ENCODE measurements at regions not wholly inside any gene's neighbourhood (a gene's known extent, or its start where the extent isn't known, plus 50 kb on each side); places are given as distances from the start of the nearest gene placed in this dataset.
A peak's percentile ranks its signal among the peaks of the same experiment; 100 is the strongest.
"Not testable (repeated sequence)": the region's sequence is repeated elsewhere in the genome, so short reads cannot be mapped to it uniquely, and the experiment has no call there.

DNA sequence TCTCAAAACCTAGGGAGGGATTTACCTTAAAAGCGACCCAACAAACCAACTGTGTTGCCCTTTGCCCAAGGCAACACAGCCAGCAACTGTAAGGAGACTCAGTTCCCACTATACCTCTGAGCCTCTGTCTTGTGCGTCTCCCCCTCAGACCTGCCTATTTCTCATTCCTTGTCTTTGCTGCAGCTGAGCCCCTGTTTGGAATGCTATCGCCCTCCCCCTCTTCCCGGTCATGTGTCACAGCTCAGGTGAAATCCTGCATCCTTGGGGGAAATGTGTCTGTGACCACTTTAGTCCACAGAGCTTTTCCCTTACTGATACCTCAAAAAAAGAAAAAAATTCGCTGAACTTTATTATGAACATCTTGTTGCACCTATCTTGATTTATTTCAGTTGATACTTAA lies 52.0 kb upstream of the LRIG1 start:
- no peak for DNase-seq

DNA sequence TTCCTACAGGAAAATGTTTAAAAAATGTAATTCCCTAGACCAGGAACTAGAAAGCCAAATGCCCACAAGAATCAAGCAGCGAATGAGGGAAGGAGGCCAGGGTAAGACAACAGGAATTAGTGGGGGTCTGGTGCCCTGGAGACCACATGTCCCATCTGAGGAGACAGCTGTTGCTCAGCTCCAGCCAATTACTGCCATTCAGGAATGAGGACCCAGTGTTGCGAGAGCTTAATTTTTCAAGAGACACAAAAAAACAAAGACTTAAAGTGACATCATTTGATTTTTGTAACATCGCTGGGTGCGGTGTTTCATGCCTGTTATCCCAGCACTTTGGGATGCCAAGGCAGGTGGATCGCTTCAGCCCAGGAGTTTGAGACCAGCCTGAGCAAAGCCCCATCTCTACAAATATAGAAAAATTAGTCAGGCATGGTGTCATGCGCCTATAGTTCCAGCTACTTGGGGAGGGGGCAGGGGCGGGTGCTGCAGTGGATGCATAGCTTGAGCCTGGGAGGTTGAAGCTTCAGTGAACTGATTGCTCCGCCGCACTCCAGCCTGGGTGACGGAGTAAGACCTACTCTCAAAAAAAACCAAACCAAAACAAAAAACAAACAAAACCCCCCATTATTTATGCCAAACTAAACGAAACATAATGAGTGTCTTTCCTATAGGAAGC lies 52.8 kb upstream of the LRIG1 start:
- no peak for DNase-seq

DNA sequence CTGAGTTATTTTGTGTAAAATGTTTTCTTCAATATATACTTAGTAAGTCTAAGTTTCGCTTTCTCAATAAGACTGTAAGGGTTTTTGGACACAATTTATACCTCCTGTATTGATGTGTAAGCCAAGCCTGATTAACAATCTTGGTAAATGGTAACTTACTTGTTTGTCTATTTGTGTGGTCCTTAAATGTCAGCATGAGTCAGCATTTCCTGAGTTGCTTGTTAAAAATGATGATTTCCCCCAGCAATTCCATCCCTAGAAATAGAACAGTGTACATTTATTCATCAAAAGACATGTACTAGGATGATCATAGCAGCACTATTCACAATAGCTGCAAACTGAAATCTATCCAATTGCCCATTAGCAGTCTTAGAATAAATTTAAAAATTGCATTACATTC lies 53.4 kb upstream of the LRIG1 start:
- DNase-seq, result no peak

DNA sequence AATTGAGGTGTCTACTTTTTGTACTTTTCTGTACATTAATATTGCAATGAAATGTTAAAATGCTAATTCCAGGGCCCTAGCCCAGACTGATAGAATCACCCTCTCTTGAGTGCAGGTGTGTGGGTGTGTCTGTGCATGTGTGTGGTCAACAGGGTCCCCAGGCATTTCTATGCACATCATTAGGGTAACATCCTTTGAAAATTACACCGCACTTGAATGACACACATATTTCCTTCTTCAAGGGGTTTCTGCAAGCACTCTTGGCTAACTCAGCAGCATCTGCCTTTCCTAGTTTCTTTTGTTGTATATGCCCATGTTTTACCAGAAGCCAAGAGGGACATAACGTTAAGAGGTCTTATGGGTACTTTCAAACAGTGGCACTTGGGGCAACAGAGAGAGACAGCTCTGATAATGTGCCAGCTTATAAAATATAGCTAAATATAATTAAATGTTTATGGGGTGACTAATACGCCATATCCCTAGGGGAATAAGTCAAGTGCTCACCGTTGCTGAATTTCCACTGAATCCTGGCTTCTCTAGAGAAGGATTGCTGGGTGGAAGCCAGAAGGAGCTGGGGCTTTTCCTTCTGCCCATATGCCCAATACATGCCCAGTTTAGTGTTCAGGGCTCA lies 54.5 kb upstream of the LRIG1 start:
- no peak for DNase-seq

DNA sequence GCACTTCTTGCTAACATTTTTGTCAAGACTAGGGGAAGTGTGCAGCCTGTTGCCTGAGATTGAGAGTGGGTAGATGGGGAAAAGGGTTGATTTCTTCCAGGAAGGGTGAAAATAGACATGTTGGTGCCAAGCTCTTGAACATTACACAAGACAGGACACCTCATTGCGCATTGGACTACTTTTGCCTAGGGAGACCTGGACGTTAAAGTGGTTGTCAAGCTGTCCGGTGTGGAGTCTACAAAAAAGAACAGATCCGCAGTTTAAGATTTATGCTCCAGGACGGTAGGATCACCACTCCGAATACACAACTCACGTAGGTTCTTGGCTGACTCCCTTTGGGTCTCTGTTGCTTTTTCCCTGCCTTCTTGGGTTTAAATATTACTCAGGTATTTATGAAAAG lies 56.3 kb upstream of the LRIG1 start:
- no peak for DNase-seq

DNA sequence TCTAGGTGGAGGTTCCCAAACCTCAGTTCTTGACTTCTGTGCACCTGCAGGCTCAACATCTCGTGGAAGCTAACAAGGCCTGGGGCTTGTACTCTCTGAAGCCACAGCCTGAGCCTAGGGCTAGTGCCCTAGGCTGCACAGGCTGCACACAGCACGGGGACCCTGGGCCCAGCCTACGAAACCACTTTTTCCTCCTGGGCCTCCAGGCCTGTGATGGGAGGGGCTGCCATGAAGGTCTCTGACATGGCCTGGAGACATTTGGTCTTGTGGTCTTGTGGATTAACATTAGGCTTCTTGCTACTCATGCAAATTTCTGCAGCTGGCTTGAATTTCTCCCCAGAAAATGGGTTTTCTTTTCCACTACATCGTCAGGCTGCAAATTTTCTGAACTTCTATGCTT lies 59.1 kb upstream of the LRIG1 start:
- DNase-seq, result not testable (repeated sequence)

DNA sequence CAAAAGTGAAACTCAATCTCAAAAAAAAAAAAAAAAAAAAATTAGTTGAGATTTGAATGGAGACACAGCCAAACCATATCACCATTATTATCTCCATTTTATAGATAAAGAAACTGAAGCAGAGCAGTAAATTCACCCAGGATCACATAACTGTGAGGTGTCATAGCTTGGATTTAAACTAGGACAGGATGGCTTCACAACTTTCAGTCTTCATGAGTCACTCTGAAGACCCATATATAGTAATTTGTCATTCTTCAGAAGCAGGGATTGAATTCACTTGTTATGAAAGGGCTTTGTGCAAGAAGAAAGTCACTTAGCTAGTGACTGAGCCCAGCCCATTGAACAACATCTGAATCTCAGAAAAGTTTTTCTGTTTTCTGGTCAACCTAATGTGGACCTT lies 60.5 kb upstream of the LRIG1 start:
- no peak for DNase-seq

DNA sequence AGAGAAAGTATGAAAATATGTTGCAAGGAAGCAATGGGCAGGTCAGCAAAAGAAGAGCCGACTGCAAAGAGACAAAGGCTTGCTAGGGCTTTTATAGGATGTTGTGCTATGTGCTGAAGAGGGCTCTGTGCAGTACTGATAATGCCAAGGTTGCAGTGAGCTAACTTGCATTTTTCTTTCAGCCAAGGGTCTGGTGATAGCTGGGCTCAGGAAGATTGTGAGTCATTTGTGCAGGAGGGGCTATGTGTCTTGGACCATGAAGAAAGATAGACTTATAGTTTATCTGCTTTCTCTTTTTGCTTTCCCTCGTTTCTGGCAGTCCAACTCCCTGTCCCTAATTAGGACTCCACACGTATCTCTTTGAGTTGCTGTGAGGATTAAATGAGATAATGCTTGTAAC lies 64.5 kb upstream of the LRIG1 start:
- DNase-seq, result no peak

DNA sequence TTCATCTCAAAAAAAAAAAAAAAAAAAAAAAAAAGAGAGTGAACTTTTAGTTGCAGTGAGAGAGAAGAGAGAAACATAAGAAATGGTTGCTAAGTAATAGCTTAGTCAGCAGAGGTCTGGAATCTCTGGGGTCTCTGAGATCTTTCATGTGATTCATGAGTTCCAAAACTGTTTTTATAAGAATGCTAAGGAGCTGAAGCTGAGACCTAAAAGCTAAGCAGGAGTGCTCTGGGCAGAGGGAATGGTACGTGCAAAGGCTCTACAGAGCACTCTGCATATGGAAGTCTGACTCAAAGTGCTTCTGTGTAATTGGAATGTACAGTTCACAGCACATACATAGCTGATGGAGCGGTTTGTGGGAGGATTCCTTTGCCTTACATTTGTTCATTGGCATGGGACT lies 66.3 kb upstream of the LRIG1 start:
- DNase-seq, result no peak

DNA sequence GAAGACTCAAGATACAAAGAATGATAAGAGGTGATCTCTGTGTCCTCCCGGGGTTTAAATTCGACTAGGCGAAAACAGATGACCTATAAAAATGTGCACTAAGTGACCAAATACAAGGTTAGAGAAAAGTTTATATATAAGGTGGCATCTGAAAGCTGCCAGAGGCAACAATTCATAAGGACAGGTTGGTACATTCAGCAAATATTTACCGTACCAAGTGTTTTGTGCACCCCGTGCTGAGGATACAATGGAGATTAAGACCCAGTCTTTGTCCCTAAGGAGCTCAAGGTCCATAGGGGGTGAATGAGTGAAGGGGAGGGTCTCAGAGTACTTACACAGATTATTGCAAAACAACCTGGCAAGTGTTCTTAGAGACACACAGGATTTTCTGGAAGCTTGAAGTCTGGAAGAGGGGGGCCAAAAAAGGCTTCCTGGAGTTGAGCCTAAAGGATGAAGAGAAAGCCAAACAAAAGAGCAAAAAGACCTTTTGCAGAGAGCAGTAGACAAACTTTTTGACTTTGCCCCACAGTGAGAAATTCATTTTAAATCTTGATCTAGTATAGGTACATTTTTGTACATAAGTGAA lies 71.4 kb upstream of the LRIG1 start:
- no peak for DNase-seq

DNA sequence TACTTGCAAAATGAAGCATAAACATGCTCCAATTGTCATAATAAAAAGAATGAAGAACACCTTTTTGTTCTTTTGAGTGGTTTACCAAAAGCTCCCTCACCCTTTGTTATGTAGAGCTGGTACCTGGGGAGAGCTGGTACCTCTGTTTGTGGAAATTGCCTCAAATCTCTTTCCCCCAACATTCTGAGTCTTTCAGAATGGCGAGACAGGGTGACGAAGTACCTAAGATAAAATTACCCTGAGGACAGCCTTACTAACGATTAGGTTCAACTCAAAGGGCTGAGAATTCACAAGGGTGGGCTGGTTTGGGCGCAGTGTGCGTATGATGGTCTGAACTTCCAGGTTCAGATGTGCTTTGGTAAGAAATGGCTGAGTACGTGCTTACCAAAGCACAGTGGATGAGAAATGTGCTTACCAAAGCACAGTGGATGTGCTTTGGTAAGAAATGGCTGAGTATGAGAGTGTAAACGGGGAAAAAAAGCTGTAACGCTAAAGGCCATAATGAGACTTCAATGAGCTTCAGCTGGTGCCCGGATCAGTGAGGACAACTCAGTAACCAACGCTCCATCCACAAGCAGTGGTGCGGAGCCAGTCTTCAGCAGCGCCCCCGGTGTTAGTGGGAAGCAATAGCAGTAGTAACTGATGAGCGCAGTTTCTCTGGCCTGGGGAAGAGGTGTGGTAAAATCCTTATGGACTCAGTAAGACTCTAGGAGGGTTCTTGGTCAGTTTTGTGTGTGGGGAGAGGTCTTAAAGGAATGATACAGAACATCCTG lies 72.3 kb upstream of the LRIG1 start:
- DNase-seq, result no peak

DNA sequence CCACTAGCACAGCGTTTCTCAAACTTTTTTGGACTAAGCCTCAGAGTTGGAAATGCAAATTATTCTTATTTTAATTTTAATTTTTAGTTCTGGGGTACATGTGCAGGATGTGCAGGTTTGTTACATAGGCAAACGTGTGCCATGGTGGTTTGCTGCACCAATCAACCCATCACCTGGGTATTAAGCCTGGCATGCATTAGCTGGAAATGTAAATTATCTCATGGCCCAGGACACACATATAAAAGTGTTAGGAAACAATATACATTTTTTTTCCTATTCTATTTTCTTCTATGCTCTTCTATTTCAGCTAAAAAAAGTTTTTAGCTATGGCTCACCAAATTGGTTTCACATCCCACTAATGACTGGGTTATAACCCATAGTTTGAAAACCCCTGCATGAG lies 73.3 kb upstream of the LRIG1 start:
- no peak for DNase-seq

DNA sequence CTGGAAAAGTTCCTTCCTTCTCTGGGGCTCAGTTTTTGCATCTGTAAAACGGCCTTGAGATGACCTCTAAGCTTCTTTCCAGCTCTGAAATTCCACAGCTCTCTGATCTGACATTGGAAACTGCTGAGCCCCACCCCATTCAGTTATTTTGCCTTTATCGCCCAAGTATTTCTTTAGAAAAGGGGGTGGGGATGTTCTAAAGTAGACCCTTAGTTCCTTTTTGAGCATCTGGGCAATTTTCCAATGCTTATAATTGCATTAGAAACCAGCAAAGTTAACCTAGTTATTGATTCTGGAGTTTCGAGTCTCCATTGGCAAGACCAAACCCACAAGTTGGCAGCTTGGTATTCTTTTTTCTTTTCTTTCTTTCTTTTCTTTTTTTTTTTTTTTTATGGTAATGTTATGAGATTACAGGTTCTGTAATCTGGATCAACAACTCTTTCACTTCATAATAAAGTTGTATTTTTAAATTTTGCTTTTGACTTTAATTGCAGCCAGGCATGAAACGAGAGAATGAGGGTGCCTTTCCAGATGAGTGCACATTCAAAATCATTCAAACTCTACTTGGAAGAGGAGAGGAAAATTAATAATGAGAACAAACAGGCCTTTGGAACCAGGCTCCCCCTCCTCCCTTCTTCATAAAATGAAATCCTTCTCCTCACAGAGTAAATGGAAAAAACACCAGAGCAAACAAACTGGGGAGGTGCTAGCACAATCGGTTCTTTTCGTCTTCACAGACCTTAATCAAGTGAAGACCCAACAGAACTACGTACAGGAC lies 76.8 kb upstream of the LRIG1 start:
- DNase-seq, result no peak

DNA sequence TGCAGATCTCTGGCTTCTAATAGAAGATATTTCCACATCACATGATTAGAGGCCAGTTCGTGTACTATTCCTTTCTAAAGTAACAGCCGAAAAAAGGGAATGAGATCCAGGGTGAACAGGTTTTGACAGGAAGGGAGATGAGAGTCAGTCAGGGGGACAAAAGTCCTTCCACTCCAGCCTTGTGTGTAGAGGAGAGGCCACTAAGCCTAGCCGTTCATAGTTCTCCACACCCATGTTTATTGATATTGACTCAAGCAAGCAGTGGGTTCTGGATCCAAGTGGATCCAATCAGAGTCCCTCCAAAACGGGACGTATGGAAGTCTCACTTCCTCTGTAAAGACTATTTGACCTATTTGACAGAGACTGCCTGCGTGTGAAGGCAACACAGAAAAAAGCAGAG lies 80.4 kb upstream of the LRIG1 start:
- no peak for DNase-seq

DNA sequence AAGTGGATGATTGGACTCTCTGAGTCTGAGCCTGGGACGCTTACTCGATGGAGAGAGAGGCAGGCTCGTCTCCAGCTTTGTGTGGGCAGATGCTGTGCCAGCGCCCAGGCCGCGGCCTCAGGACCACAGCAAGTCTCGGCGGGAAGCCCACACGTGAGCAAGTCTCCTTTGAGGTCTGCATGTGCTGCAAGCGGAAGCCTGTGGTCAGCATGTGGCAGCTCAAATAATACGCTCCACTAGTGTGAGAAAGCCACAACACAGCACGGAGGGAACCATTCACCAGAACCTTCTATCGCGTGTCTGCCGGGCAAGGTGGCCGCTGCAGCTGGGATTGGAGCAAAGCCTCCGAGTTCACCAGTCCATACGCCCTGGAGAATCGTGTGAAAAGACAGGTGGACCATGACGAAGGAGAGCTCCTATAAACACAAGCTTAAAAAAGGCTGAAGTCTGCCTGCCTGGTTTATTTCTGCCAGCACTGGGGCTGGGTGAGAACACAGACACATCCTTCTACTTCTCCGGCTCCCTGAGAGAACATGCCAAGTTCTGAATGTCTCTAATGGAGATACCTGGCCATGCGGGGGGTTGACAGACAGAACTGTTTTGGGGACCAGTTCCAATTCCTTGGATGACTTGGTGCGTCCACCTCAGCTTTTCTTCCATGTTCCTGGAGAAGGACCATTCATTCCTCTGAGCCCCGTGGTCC lies 82.0 kb upstream of the LRIG1 start:
- peak; percentile 63 to 69 for DNase-seq

DNA sequence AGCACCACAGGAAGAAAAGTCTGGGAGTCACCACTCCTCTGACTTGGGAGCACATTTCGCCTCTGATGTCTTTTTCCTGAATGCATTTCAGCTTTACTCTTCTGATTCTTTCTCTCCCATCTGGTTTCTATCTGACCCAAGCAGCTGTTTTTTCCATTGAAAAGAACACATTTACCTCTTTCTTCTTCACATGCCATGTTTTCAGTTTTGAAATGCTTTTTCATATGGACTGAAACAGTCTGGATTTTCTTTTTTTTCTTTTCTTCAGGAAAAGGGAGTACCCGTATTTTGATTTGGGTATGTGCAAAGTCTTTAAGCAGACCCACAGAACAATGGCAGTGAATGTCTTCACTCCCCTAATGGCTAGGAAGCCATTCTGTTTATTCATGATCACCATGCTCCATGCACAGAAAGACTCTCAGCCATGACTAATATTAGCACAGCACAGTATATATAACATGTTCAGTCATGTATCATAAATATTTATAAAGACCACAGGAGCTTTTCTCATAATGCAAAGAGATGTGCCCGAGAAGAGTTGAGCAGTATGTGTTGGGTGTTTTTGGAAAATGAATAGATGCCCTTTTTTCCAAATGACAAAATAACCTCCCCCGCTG lies 82.7 kb upstream of the LRIG1 start:
- no peak for DNase-seq

DNA sequence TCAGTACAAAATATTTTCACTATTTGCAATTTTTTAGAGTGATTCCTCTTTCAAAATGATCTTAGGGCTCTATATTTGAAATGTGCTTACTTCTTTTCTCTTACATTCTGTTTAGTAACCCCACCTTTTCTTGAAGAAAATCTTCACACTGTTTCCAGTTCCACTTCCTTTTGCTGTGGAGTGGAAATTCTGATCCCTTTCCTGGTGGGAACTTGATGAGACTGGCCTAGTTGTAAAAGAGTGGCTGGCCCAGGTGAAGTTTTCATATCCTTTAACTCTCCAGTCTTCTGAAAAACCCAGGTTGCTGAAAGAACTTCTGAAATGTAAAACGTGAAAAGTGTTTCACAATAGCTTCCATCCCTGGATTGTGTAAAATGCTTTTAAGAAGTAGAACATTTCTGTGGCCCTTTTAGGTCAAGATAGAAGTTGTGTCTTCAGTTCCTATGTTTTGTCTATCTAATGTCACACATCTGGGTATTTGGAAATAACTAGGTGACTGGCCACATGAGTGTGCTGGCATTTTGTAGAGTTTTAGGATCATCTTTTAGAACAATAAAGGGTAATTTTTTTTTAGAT lies 84.8 kb upstream of the LRIG1 start:
- no peak for DNase-seq

DNA sequence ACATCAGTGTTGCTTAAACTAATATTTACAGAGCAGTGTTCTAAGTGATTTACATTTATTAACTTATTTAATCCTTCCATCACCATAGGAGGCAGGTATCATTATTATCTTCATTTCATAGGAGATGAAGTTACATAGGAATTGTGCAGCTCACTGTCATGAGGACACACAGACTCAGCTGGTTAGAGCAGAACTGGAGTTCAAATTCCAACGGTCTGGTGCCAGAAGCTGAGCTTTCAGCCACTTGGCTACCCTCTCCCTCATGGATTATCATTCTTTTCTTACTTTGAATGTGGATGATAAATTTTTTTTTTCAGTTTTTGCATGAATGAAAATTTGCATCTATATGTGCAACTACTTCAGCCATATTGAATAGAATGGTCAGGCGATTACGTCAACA lies 86.0 kb upstream of the LRIG1 start:
- no peak for DNase-seq

DNA sequence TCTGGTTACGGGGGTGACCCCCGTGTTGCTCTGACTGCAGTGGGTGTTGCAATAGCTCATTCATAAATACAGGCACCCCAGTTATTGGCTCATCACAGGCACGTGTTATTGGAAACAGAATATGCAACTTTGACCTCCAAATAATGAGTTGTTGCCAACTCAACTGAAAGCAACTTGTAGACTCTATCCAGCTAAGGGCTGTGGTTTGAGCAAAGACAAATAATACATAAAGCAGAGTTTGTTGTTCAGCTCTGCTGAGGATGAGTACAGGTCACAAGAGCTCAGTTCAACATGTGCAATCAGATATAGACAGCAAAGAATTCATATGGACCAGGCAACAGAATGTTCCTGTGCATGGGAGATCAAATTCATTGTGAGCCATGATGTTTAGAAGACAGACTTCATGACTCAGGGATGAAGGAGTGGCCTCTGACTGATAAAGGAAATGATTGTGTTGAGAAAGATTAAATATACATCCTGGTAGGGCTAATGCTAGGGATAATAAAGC lies 87.6 kb upstream of the LRIG1 start:
- DNase-seq, result no peak

DNA sequence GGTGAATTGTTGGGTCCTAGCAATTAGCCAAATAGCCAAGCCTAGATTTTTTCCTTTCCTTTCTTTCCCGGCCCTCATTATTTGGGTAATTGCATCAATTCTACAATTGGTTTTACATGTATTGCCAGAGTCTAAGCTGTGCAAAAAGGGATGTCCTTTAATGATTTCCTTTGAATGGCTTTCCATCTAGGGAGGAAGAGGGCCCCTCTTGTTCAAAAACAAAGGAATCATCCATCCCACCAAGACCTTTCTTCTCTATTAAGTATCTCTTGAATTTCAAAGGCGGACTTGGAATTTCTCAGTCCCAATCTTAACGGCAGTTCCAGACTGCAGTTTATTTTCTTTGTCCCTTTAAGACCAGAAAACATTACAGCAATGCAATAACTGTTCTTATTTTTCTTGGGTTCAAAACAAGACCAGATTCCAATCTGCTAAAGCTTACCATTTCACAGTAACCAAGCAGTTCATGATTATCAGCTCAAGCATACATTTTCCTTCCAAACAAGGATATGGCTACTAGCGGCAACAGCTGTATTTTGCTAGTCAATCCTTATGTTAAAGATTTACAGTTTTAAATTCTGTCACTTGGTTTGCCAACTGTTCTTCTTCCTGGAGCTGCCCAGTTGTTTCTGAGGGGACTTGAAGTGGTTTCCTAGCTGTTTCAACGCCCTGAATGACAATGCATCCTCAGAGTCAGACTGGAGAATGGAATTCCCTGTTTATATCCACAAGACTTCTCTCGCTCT lies 91.4 kb upstream of the LRIG1 start:
- no peak for DNase-seq

Data from CD4-positive, alpha-beta T cell treated with Interleukin-1 beta for 1 hour (primary cell).